ENCODE measurements at regions not wholly inside any gene's neighbourhood (a gene's known extent, or its start where the extent isn't known, plus 50 kb on each side); places are given as distances from the start of the nearest gene placed in this dataset.
"Not testable (repeated sequence)": the region's sequence is repeated elsewhere in the genome, so short reads cannot be mapped to it uniquely, and the experiment has no call there.

DNA sequence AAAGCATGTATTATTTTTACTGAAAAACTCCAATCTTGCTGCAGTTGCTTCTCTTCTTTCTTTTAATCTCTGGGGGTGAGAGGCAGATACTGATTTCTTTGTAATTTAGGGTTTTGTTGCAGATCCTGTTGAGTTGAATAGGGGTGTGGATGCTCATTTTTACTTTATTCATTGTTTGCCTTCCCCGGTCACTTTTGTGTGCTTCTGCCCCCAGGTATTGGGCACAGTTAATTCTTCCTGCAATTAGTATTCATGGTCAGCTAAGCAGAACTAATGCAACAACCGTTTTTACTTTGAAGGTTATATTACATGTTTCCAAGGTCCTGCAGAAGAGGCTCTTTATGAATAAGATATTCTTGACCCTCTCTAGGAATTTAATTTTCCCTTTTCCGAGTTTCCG lies 96.4 kb downstream of the BUB3 start:
- DNase-seq (ENCODE audit: low spot score), result no peak
- Histone ChIP-seq H3K36me3 (no peaks in the 10 kb centered on the region), H3K4me1 (no peaks in the 10 kb centered on the region), H3K4me3 (no peak overlapping the region), H3K9me3 (no peaks in the 10 kb centered on the region), H3K27me3 (no peaks in the 10 kb centered on the region), H3K27ac (no peak overlapping the region)
- TF ChIP-seq, protein P1, sequence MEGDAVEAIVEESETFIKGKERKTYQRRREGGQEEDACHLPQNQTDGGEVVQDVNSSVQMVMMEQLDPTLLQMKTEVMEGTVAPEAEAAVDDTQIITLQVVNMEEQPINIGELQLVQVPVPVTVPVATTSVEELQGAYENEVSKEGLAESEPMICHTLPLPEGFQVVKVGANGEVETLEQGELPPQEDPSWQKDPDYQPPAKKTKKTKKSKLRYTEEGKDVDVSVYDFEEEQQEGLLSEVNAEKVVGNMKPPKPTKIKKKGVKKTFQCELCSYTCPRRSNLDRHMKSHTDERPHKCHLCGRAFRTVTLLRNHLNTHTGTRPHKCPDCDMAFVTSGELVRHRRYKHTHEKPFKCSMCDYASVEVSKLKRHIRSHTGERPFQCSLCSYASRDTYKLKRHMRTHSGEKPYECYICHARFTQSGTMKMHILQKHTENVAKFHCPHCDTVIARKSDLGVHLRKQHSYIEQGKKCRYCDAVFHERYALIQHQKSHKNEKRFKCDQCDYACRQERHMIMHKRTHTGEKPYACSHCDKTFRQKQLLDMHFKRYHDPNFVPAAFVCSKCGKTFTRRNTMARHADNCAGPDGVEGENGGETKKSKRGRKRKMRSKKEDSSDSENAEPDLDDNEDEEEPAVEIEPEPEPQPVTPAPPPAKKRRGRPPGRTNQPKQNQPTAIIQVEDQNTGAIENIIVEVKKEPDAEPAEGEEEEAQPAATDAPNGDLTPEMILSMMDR (IDR thresholded peaks at IDR 0.05), result no peak

DNA sequence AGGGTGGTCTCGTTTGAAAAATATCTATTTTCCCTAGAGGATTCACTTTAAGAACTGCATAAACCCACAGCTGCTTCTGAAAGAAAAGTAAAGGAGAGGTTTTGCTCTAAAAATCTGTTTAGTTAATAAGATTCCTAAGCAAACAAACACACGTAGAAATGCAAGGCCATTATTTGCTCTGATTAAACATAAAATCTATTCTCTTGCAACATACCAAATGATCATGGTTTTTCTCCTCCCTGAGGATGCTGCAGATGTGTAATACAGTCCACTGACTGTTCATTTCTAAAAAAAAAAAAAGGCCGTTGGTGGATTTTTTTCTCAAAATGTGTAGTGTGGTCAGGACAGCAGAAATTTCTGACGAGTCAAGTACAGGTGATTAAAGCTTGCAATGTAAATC lies 98.6 kb downstream of the BUB3 start:
- H3K36me3 ChIP-seq, result no peaks in the 10 kb centered on the region
- H3K27me3 ChIP-seq, result no peaks in the 10 kb centered on the region
- no peak for DNase-seq (ENCODE audit: low spot score)
- H3K4me3 ChIP-seq, result no peak overlapping the region
- H3K4me1 ChIP-seq, result no peaks in the 10 kb centered on the region
- TF ChIP-seq, protein P1 (IDR thresholded peaks at IDR 0.05), result no peak
- no peak overlapping the region for H3K27ac ChIP-seq
- no peaks in the 10 kb centered on the region for H3K9me3 ChIP-seq

DNA sequence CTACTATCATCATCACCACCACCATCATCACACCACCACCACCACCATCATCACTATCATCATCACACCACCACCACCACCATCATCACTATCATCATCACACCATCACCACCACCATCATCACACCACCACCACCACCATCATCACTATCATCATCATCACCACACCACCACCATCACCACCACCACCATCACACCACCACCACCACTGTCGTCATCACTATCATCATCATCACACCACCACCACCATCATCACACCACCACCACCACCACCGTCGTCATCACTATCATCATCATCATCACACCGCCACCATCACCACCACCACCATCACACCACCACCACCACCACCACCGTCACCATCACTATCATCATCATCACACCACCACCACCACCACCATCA lies 100.1 kb downstream of the BUB3 start:
- not testable (repeated sequence) for H3K27ac ChIP-seq; H3K27me3 ChIP-seq; H3K4me1 ChIP-seq; H3K9me3 ChIP-seq; H3K4me3 ChIP-seq; H3K36me3 ChIP-seq; DNase-seq (ENCODE audit: low spot score)

DNA sequence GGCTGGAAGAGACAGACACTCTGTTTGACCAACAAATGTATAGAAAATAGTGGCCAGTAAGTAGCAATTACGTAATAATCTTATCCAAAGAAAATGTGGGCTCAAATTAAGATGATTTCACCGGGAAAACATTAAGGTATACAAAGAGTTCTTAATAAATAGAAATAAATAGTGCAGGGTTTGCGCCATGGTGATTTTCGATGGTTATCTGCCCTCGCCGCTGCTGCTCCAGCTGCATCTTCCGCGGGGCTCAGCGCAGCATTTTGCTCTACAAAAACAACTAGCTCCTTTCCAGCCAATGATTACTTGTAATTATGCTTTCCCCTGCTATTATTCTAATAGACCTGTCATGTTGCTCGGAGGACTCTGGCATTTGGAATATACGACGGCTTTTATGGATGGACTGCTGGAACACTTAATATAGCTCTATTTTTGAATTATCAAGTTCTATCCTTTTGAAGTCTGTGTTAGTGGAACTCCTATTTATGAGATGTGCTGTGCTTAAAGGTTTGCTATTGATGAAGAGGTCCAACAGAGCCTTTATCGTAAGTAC lies 103.8 kb downstream of the BUB3 start:
- H3K27me3 ChIP-seq, result no peaks in the 10 kb centered on the region
- no peak for DNase-seq (ENCODE audit: low spot score)
- H3K9me3 ChIP-seq, result no peaks in the 10 kb centered on the region
- no peak overlapping the region for H3K27ac ChIP-seq
- H3K36me3 ChIP-seq, result no peaks in the 10 kb centered on the region
- TF ChIP-seq, protein P1 (IDR thresholded peaks at IDR 0.05), result no peak
- H3K4me3 ChIP-seq, result no peak overlapping the region
- H3K4me1 ChIP-seq, result no peaks in the 10 kb centered on the region

DNA sequence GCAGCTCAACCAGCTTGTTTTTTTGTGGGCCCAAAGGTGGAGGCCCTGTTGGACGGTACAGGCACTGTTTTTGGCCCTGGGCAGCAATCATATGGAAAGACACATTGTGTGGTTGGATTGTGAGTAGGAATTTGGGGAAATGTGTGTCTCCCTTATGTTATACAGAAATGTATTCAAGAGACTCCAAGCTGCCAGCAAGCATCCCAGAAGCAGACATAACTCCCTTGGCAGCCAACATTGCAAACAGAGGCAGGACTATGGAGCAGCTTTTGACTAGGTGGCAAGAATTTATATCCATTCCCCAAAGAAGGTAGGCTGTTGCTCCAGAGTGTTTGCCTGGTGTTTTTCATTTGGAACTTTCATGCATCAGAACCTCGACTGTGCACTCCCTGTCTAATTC lies 104.9 kb downstream of the BUB3 start:
- TF ChIP-seq, protein P1 (IDR thresholded peaks at IDR 0.05), result no peak
- no peaks in the 10 kb centered on the region for H3K4me1 ChIP-seq
- no peaks in the 10 kb centered on the region for H3K27me3 ChIP-seq
- no peak overlapping the region for H3K4me3 ChIP-seq
- H3K27ac ChIP-seq, result no peak overlapping the region
- H3K9me3 ChIP-seq, result no peaks in the 10 kb centered on the region
- no peaks in the 10 kb centered on the region for H3K36me3 ChIP-seq
- DNase-seq (ENCODE audit: low spot score), result no peak

DNA sequence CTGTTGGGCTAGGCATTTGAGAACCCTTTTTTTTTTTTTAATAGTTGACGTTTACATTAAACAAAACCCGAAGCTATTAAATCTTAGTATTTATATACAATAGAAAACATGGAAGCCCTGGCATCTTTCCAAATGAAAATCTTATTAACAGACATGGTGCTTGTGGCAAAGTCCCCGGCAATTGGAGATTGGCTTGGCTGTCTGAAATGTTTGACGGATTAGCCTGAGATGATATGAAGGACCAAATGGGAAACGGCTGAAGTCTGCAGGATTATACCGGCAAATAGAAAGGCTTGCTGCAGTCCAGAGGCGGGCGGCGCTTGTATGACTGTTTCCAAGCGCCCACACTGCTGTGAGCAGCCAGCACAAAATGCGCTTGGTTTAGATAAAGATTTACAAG lies 105.6 kb downstream of the BUB3 start:
- no peak for DNase-seq (ENCODE audit: low spot score)
- H3K4me1 ChIP-seq, result no peaks in the 10 kb centered on the region
- no peaks in the 10 kb centered on the region for H3K36me3 ChIP-seq
- no peak overlapping the region for H3K4me3 ChIP-seq
- H3K9me3 ChIP-seq, result no peaks in the 10 kb centered on the region
- H3K27me3 ChIP-seq, result no peaks in the 10 kb centered on the region
- no peak overlapping the region for H3K27ac ChIP-seq
- TF ChIP-seq, protein P1 (IDR thresholded peaks at IDR 0.05), result no peak

Measured in right atrium auricular region (tissue), 2 donors.